GM18505 (cell line): ENCODE measurements at regions not wholly inside any gene's neighbourhood (a gene's known extent, or its start where the extent isn't known, plus 50 kb on each side); places are given as distances from the start of the nearest gene placed in this dataset.
"Not testable (repeated sequence)": the region's sequence is repeated elsewhere in the genome, so short reads cannot be mapped to it uniquely, and the experiment has no call there.

Experiments used
- ATAC-seq: cut with Tn5 transposase; IDR thresholded peaks from one replicate; pipeline ENCODE4 v1.9.1; 2021; ENCODE audit not compliant: unreplicated experiment
- POLR2A ChIP-seq: IDR thresholded peaks from 4 replicates; pipeline ENCODE4 v1.6.1; 2011; ENCODE audit warnings: borderline replicate concordance; ENCODE audit not compliant: insufficient read depth, insufficient read length; ENCODE audit errors: extremely low read depth

DNA sequence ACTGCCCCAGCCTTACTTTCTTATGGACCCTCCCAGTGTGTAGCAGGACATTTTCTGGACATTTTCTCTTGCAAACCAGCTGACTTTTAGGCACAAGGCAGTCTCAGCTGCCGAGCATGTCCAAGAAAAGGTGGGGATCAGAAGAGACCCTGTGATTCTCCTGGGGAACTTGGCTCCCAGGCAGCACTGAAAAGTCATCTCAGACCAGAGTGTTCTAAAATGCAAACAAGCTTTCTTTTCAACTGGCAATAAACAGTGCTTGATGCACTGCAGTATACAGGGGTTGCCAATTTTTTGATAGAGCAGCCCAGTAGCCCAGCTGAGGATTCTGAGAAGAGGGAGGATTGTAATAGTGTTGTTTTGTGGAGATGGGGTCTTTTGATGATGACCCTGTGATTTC lies 168.0 kb upstream of the PHYHIPL start:
- TF ChIP-seq POLR2A: no peak
- ATAC-seq: no peak

DNA sequence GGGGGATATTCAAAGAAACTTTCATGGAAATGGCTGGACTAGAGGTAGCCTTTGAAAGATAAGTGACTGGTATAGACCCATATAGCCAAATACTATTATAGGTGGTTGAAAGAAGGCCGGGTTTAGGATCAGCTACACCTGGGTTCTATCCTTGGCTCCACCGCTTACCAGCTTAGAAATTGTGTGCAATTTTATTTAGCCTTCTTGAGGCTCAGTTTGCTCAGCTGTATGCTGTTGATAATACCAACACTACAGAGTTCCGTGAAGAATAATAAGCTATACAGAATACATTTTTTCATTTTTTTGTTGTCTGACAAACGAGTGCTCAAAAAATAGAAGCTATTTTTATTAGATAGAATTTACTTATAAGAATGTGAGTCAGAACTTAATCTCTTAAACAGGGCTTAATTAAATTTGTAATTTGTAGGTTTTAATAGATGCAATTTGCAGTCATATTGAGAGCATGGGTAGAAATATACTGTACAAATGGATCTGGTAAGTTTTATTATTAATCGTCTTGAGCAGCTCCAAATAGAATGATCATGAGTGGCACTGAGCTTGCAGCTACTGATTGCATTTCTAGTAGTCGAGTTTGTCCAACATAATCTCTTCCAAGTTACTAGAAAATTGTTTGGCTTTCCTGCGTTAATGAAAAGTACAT lies 164.3 kb upstream of the PHYHIPL start:
- TF ChIP-seq POLR2A: no peak
- no peak for ATAC-seq

DNA sequence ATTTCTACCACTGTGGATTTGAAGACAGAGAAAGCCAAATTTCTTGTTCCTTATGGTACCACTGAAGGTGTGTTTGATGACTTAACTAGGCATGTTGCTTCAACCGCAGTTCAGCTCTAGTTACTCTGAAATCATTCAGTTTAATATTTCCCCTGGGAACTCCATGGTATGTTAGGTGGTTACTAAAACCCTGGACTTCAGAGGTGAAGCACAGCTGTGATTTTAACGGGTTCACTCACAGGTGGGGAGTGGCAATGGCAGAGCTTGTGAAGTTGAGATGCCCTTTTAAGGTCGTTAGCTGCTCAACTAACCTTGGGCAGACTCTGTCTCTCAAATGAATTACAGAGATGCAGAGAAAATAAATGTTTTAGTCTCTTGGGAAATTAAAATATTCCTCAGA lies 163.6 kb upstream of the PHYHIPL start:
- no peak for TF ChIP-seq POLR2A
- ATAC-seq: no peak

- ATAC-seq: no peak
- no peak for TF ChIP-seq POLR2A
Measured at GRCh38 chr10:59016043-59016442, 160.4 kb upstream of the PHYHIPL start.

GRCh38 chr10:59018977-59019376 lies 157.5 kb upstream of the PHYHIPL start:
- no peak for ATAC-seq
- TF ChIP-seq POLR2A: no peak

- no peak for TF ChIP-seq POLR2A
- no peak for ATAC-seq
Measured at GRCh38 chr10:59019603-59020002, 156.8 kb upstream of the PHYHIPL start.

DNA sequence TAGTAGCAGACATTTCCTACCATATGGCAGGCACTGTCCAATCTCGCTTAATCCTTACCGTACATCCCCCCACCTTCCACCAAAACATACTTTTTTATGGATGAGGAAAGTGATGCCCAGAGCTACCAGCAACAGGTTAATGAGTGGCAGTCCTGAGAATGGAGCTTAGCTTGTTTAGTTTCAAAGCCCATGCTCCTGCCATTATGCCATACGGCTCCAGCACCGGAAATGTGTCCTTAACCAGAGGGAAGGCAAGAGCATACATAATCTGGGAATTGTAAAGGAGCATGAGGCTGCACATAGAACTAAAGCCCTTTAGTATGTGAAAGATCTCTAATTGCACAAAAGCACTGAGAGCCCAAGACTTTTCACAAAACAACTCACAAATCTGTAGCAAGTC lies 155.9 kb upstream of the PHYHIPL start:
- no peak for ATAC-seq

DNA sequence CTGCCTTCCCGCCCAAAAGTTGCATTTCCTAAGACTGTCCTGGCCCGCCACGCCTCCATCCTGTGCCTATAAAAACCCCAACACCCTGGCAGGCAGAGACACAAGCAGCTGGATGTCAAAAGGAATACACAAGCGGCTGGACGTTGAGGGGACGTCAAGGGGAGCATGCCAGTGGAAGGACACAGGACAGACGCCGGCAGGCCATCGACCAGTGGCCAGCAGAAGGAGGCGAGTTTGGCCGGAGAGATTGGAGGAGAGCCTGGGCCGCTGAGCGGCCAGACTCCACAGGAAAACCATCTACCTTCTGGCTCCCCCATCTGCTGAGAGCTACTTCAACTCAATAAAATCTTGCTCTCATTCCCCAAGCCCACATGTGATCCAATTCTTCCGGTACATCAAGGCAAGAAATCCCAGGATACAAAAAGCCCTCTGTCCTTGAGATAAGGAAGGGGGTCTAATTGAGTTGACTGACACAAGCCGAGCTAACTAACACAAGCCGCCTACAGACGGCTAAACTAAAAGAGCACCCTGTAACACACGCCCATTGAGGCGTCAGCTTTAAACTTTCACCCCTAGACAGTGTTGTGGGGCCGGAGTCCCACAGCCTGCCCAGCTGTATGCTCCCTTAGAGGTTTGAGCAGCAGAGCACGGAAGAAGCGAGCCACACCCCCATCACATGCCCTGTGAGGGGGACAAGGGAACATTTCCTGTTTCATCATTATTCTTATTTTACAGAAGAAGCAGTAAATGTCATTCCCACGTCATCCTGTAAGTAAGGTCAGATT lies 150.3 kb upstream of the PHYHIPL start:
- no peak for ATAC-seq
- TF ChIP-seq POLR2A: no peak

More for the DNA sequence above, 155.9 kb upstream of the PHYHIPL start:
- TF ChIP-seq POLR2A: no peak

DNA sequence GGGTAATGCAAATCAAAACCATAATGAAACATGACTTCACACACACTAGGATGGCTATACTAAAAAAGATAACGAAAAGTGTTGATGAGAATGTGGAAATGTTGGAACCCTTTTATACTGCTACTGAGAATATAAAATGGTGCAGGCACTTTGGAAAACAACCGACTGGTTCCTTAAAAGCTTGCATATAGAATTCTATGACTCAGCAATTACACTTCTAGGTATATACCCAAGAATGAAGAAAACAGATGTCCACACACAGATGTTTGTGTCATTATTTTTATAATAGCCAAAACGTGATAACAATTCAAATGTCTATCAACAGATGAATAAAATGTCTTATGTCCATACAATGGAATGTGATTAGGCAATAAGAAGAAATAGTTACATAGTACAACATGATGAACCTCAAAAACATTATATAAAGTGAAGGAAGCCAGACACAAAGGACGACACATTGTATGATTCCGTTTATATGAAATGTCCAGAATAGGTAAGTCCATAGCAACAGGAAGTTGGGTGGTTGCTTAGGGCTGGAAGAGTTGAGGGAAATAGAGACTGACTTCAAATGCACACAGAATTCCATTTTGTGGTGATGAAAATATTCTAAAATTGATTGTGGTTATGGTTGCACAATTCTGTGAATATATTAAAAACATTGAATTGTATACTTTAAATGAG lies 148.3 kb upstream of the PHYHIPL start:
- no peak for ATAC-seq
- TF ChIP-seq POLR2A: no peak

GRCh38 chr10:59033622-59034021 lies 142.8 kb upstream of the PHYHIPL start:
- no peak for TF ChIP-seq POLR2A
- ATAC-seq: no peak

- ATAC-seq: peak; percentile 92
- no peak for TF ChIP-seq POLR2A
Measured at GRCh38 chr10:59036311-59037017, 140.0 kb upstream of the PHYHIPL start.

- ATAC-seq: no peak
- TF ChIP-seq POLR2A: no peak
Measured at GRCh38 chr10:59037018-59037389, 139.4 kb upstream of the PHYHIPL start.

DNA sequence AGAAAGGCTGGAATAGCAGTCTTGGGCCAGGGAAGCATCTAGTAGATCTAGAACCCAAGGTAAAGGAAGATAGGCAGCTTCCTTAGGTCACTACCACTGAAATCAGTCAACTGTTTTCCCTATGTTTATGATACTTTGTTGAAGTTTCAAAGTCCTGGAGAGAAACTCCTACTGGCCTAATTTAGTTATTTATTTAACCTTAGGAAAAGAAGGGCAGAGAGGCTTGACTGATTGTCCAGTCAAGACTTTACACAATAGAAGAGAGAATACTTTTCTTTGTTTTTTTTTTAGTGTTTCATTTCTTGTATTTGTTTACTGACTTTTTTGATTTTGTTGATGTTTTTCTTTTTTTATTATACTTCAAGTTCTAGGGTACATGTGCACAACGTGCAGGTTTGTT lies 138.9 kb upstream of the PHYHIPL start:
- ATAC-seq: no peak
- no peak for TF ChIP-seq POLR2A

DNA sequence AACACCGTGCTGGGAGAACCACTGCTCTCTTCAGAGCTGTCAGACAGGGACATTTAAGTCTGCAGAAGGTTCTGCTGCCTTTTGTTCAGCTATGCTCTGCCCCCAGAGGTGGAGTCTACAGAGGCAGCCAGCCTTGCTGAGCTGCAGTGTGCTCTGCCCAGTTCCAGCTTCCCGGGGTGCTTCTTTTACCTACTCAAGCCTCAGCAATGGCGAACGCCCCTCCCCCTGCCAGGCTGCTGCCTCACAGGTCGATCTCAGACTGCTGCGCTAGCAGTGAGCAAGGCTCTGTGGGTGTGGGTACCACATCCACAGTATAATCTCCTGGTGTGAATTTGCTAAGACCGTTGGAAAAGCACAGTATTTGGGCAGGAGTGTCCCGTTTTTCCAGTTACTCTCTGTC lies 133.1 kb upstream of the PHYHIPL start:
- ATAC-seq: not testable (repeated sequence)
